T-cell (primary cell): ENCODE measurements at regions not wholly inside any gene's neighbourhood (a gene's known extent, or its start where the extent isn't known, plus 50 kb on each side); places are given as distances from the start of the nearest gene placed in this dataset.
A peak's percentile ranks its signal among the peaks of the same experiment; 100 is the strongest.

Source experiments
- ATAC-seq, 4 experiments: fragments of 200-7000 bp in 3 of 4; fragments of 150-1000 bp in 1 of 4; cut with Tn5 transposase; replicated peaks in 1 of 4; 1 replicate in 3 of 4; 2 replicates in 1 of 4; pipeline ENCODE4 v1.10.0; 2021; ENCODE audit warnings: moderate library complexity in 3 of 4, mild to moderate bottlenecking in 2 of 4, moderate number of reproducible peaks in 1 of 4
- CTCF ChIA-PET, 2 donors: fragments of 300-600 bp; sonication (Branson Sonifier 250); formaldehyde crosslinking; loops; one replicate each; lab custom pipeline; 2022; ENCODE audit warnings: antibody characterized with exemption in 2 of 2; lab: Charles Lee
- POLR2A ChIA-PET, 2 donors: fragments of 300-600 bp; sonication (Branson Sonifier 250); formaldehyde crosslinking; loops; one replicate each; lab custom pipeline; 2022; ENCODE audit warnings: antibody characterized with exemption in 2 of 2; lab: Charles Lee
- DNase-seq, 35 experiments: peaks; one replicate each; pipeline versions ENCODE4 v3.0.0 to v3.0.0-alpha.2; 2013 to 2023
- H3K27ac ChIP-seq: one replicate; pipeline ENCODE4 v1.5.1; 2013; ENCODE audit warnings: low read length
- H3K27me3 ChIP-seq, 2 experiments: replicated peaks in 1 of 2; 1 replicate in 1 of 2; 2 replicates in 1 of 2; pipeline versions ENCODE4 v1.6.1 to v1.7.0; 2013; ENCODE audit warnings: low read length in 1 of 2, mixed read lengths in 1 of 2; ENCODE audit not compliant: control insufficient read depth in 2 of 2, insufficient read depth in 2 of 2; ENCODE audit errors: extremely low read depth in 1 of 2
- H3K36me3 ChIP-seq, 2 donors: 1 replicate in 1 of 2; 2 replicates in 1 of 2; pipeline versions ENCODE4 v1.6.1 to v1.7.0; 2013; ENCODE audit warnings: low read length in 1 of 2; ENCODE audit not compliant: control insufficient read depth in 2 of 2, insufficient read depth in 1 of 2; ENCODE audit errors: extremely low read depth in 1 of 2
- H3K4me1 ChIP-seq, 2 experiments: 1 replicate in 1 of 2; 2 replicates in 1 of 2; pipeline versions ENCODE4 v1.6.1 to v1.7.0; 2013; ENCODE audit warnings: low read length in 2 of 2, mixed read lengths in 1 of 2; ENCODE audit not compliant: insufficient read depth in 2 of 2, control insufficient read depth in 1 of 2; ENCODE audit errors: extremely low read depth in 1 of 2
- H3K4me3 ChIP-seq, 2 donors: 1 replicate in 1 of 2; 2 replicates in 1 of 2; pipeline versions ENCODE4 v1.5.1 to v1.7.0; 2013; ENCODE audit warnings: mild to moderate bottlenecking in 2 of 2, low read length in 1 of 2, moderate library complexity in 1 of 2; ENCODE audit not compliant: control insufficient read depth in 1 of 2; ENCODE audit errors: extremely low read depth in 1 of 2
- H3K9me3 ChIP-seq: 2 replicates; pipeline ENCODE4 v1.7.0; 2013
- H3K27ac Mint-ChIP-seq, 2 donors: one replicate each; pipeline ENCODE4 v1.8.0; 2020 to 2021; ENCODE audit warnings: mild to moderate bottlenecking in 2 of 2, mixed read lengths in 2 of 2
- H3K27me3 Mint-ChIP-seq, 2 donors: one replicate each; pipeline ENCODE4 v1.8.0; 2021 to 2022; ENCODE audit warnings: mixed read lengths in 2 of 2
- H3K36me3 Mint-ChIP-seq: one replicate; pipeline ENCODE4 v1.8.0; 2021; ENCODE audit warnings: mixed read lengths
- H3K4me1 Mint-ChIP-seq, 3 donors: one replicate each; pipeline ENCODE4 v1.8.0; 2020 to 2022; ENCODE audit warnings: mixed read lengths in 3 of 3, mild to moderate bottlenecking in 1 of 3
- H3K4me3 Mint-ChIP-seq, 3 donors: one replicate each; pipeline ENCODE4 v1.8.0; 2020 to 2022; ENCODE audit warnings: mild to moderate bottlenecking in 3 of 3, mixed read lengths in 3 of 3, moderate library complexity in 3 of 3
- H3K9me3 Mint-ChIP-seq, 3 donors: one replicate each; pipeline ENCODE4 v1.8.0; 2020 to 2022; ENCODE audit warnings: mixed read lengths in 3 of 3
- WGBS: methylation state at CpG from one replicate; pipeline ENCODE4 v1.1.5; 2013; ENCODE audit warnings: missing lambda C conversion rate; ENCODE audit not compliant: insufficient coverage; 5-methylcytosine and 5-hydroxymethylcytosine counted together

GRCh38 chr15:58327958-58328357 lies 103.8 kb upstream of the LIPC start:
- Mint-ChIP-seq H3K4me1 (peaks cover 31 to 39% (median 32%) of the 10 kb centered on the region in 3 donors), H3K27me3 (peaks cover 0 to 1% of the 10 kb centered on the region in 2 donors), H3K27ac (no peak overlapping the region), H3K4me3 (no peak overlapping the region), H3K9me3 (no peaks in the 10 kb centered on the region), H3K36me3 (no peaks in the 10 kb centered on the region)
- no peak for ATAC-seq
- Histone ChIP-seq H3K27ac (no peak overlapping the region), H3K36me3 (no peaks in the 10 kb centered on the region), H3K4me1 (peaks cover 22 to 29% of the 10 kb centered on the region in 2 experiments), H3K27me3 (no peaks in the 10 kb centered on the region), H3K9me3 (no peaks in the 10 kb centered on the region), H3K4me3 (no peak overlapping the region)
- no peak for DNase-seq
- ChIA-PET CTCF (no interaction called here), POLR2A (no interaction called here)
- no CpG with 5 or more reads among the region's 1 CpG for WGBS

GRCh38 chr15:58329211-58329610 lies 102.6 kb upstream of the LIPC start:
- H3K4me3 ChIP-seq, result no peak overlapping the region
- no peak for DNase-seq
- H3K36me3 Mint-ChIP-seq, result no peaks in the 10 kb centered on the region
- peaks cover 35 to 39% (median 37%) of the 10 kb centered on the region in 3 donors for H3K4me1 Mint-ChIP-seq
- CTCF ChIA-PET, result interaction anchor here in 1 of 2 donors (0.5 kb wide), 1 partner anchor 722 kb away, joined by 12 read pairs; no protein-coding TSS in a partner anchor
- no peak overlapping the region for H3K4me3 Mint-ChIP-seq
- 90% methylated on average over 1 of the region's 2 CpGs for WGBS
- H3K9me3 ChIP-seq, result no peaks in the 10 kb centered on the region
- H3K9me3 Mint-ChIP-seq, result no peaks in the 10 kb centered on the region
- H3K36me3 ChIP-seq, result no peaks in the 10 kb centered on the region
- H3K27ac Mint-ChIP-seq, result no peak overlapping the region
- peaks cover 0 to 1% of the 10 kb centered on the region in 2 donors for H3K27me3 Mint-ChIP-seq
- no peak for ATAC-seq
- POLR2A ChIA-PET, result interaction anchor here in 1 of 2 donors (0.7 kb wide), 2 partner anchors 148 to 395 kb away, joined by 3 to 4 read pairs; no protein-coding TSS in a partner anchor
- no peak overlapping the region for H3K27ac ChIP-seq
- no peaks in the 10 kb centered on the region for H3K27me3 ChIP-seq
- peaks cover 22 to 29% of the 10 kb centered on the region in 2 experiments for H3K4me1 ChIP-seq

GRCh38 chr15:58329781-58330671 lies 101.8 kb upstream of the LIPC start:
- ChIA-PET POLR2A (interaction anchor here in 1 of 2 donors (0.7 kb wide), 2 partner anchors 147 to 394 kb away, joined by 3 to 4 read pairs; no protein-coding TSS in a partner anchor), CTCF (interaction anchor here in 1 of 2 donors (0.5 kb wide), 1 partner anchor 721 kb away, joined by 12 read pairs; no protein-coding TSS in a partner anchor)
- Histone ChIP-seq H3K27ac (no peak overlapping the region), H3K9me3 (no peaks in the 10 kb centered on the region), H3K36me3 (no peaks in the 10 kb centered on the region), H3K4me3 (no peak overlapping the region), H3K27me3 (peaks cover 0 to 2% of the 10 kb centered on the region in 2 experiments), H3K4me1 (peaks cover 22 to 29% of the 10 kb centered on the region in 2 experiments)
- WGBS, result 96% methylated on average over 12 of the region's 13 CpGs
- H3K27ac Mint-ChIP-seq, result no peak overlapping the region
- no peaks in the 10 kb centered on the region for H3K36me3 Mint-ChIP-seq
- no peaks in the 10 kb centered on the region for H3K27me3 Mint-ChIP-seq
- H3K9me3 Mint-ChIP-seq, result peaks cover 0 to 3% (median 3%) of the 10 kb centered on the region in 3 donors
- DNase-seq (no peak), ATAC-seq (no peak)
- H3K4me3 Mint-ChIP-seq, result peak overlapping the region in 1 of 3 donors; percentile 56
- H3K4me1 Mint-ChIP-seq, result peaks cover 35 to 39% (median 37%) of the 10 kb centered on the region in 3 donors

- ChIA-PET CTCF (no interaction called here), POLR2A (no interaction called here)
- peak overlapping the region; percentile 59 to 82 for H3K27ac Mint-ChIP-seq
- peak overlapping the region in 1 of 3 donors; percentile 56 for H3K4me3 Mint-ChIP-seq
- no peak overlapping the region for H3K4me3 ChIP-seq
- H3K27me3 ChIP-seq, result peaks cover 0 to 2% of the 10 kb centered on the region in 2 experiments
- no peak overlapping the region for H3K27ac ChIP-seq
- no peaks in the 10 kb centered on the region for H3K9me3 ChIP-seq
- H3K9me3 Mint-ChIP-seq, result peaks cover 0 to 4% (median 3%) of the 10 kb centered on the region in 3 donors
- ATAC-seq, result no peak
- H3K27me3 Mint-ChIP-seq, result no peaks in the 10 kb centered on the region
- H3K36me3 Mint-ChIP-seq, result no peaks in the 10 kb centered on the region
- 91% methylated on average over 3 of the region's 8 CpGs for WGBS
- H3K4me1 ChIP-seq, result peaks cover 22 to 29% of the 10 kb centered on the region in 2 experiments
- H3K4me1 Mint-ChIP-seq, result peaks cover 35 to 39% (median 37%) of the 10 kb centered on the region in 3 donors
- H3K36me3 ChIP-seq, result no peaks in the 10 kb centered on the region
- DNase-seq, result no peak
Observed at GRCh38 chr15:58330741-58331559, 100.8 kb upstream of the LIPC start.

- Mint-ChIP-seq H3K27me3 (no peaks in the 10 kb centered on the region), H3K36me3 (no peaks in the 10 kb centered on the region), H3K4me3 (peak overlapping the region in 1 of 3 donors; percentile 56), H3K27ac (peak overlapping the region; percentile 59 to 82), H3K4me1 (peaks cover 35 to 39% (median 37%) of the 10 kb centered on the region in 3 donors), H3K9me3 (peaks cover 0 to 4% (median 3%) of the 10 kb centered on the region in 3 donors)
- ATAC-seq, result no peak
- Histone ChIP-seq H3K27me3 (peaks cover 0 to 2% of the 10 kb centered on the region in 2 experiments), H3K9me3 (no peaks in the 10 kb centered on the region), H3K4me1 (peaks cover 22 to 29% of the 10 kb centered on the region in 2 experiments), H3K27ac (peak overlapping the region; percentile 75), H3K36me3 (no peaks in the 10 kb centered on the region), H3K4me3 (no peak overlapping the region)
- DNase-seq, result no peak
- ChIA-PET POLR2A (no interaction called here), CTCF (no interaction called here)
- no CpG with 5 or more reads among the region's 2 CpGs for WGBS
Observed at GRCh38 chr15:58331560-58331912, 100.3 kb upstream of the LIPC start.
